ENCODE measurements at regions not wholly inside any gene's neighbourhood (a gene's known extent, or its start where the extent isn't known, plus 50 kb on each side); places are given as distances from the start of the nearest gene placed in this dataset.
"Not testable (repeated sequence)": the region's sequence is repeated elsewhere in the genome, so short reads cannot be mapped to it uniquely, and the experiment has no call there.

- DNase-seq = no peak
Measured at GRCh38 chr17:54196751-54197150, 374.0 kb downstream of the KIF2B start.

- not testable (repeated sequence) for DNase-seq
Measured at GRCh38 chr17:54201380-54201779, 378.7 kb downstream of the KIF2B start.

GRCh38 chr17:54220829-54221228 lies 398.1 kb downstream of the KIF2B start:
- DNase-seq = no peak

GRCh38 chr17:54221499-54221898 lies 398.8 kb downstream of the KIF2B start:
- no peak for DNase-seq

GRCh38 chr17:54235571-54235970 lies 412.8 kb downstream of the KIF2B start:
- peak; percentile 44 for DNase-seq

- no peak for DNase-seq
Measured at GRCh38 chr17:54237911-54238515, 415.3 kb downstream of the KIF2B start.

GRCh38 chr17:54239291-54239690 lies 416.6 kb downstream of the KIF2B start:
- no peak for DNase-seq

GRCh38 chr17:54255696-54256095 lies 433.0 kb downstream of the KIF2B start:
- DNase-seq = no peak

- DNase-seq = no peak
Measured at GRCh38 chr17:54256401-54256929, 433.7 kb downstream of the KIF2B start.

- DNase-seq = no peak
Measured at GRCh38 chr17:54257440-54257839, 434.7 kb downstream of the KIF2B start.

- DNase-seq = no peak
Measured at GRCh38 chr17:54259476-54259875, 436.7 kb downstream of the KIF2B start.

GRCh38 chr17:54261465-54261864 lies 438.7 kb downstream of the KIF2B start:
- no peak for DNase-seq

- no peak for DNase-seq
Measured at GRCh38 chr17:54269881-54270280, 447.2 kb downstream of the KIF2B start.

GRCh38 chr17:54270499-54270898 lies 447.8 kb downstream of the KIF2B start:
- DNase-seq = no peak

GRCh38 chr17:54277868-54278267 lies 455.1 kb downstream of the KIF2B start:
- DNase-seq = no peak

GRCh38 chr17:54280741-54281140 lies 458.0 kb downstream of the KIF2B start:
- no peak for DNase-seq

- DNase-seq = no peak
Measured at GRCh38 chr17:54282886-54283285, 460.2 kb downstream of the KIF2B start.

- DNase-seq = no peak
Measured at GRCh38 chr17:54307351-54307750, 484.6 kb downstream of the KIF2B start.

- DNase-seq = no peak
Measured at GRCh38 chr17:54324813-54325212, 502.1 kb downstream of the KIF2B start.

- no peak for DNase-seq
Measured at GRCh38 chr17:54339731-54340130, 517.0 kb downstream of the KIF2B start.

GRCh38 chr17:54347495-54347894 lies 524.8 kb downstream of the KIF2B start:
- DNase-seq = no peak

- no peak for DNase-seq
Measured at GRCh38 chr17:54348234-54348633, 525.5 kb downstream of the KIF2B start.

GRCh38 chr17:54353789-54354525 lies 531.2 kb downstream of the KIF2B start:
- no peak for DNase-seq

GRCh38 chr17:54361073-54361472 lies 538.3 kb downstream of the KIF2B start:
- not testable (repeated sequence) for DNase-seq

- DNase-seq = no peak
Measured at GRCh38 chr17:54368906-54369305, 531.7 kb upstream of the TOM1L1 start.

Data from NCI-H1694 treated with DMSO at 0.1 percent for 48 hours (cell line).